ENCODE measurements at regions not wholly inside any gene's neighbourhood (a gene's known extent, or its start where the extent isn't known, plus 50 kb on each side); places are given as distances from the start of the nearest gene placed in this dataset.
A peak's percentile ranks its signal among the peaks of the same experiment; 100 is the strongest.

DNA sequence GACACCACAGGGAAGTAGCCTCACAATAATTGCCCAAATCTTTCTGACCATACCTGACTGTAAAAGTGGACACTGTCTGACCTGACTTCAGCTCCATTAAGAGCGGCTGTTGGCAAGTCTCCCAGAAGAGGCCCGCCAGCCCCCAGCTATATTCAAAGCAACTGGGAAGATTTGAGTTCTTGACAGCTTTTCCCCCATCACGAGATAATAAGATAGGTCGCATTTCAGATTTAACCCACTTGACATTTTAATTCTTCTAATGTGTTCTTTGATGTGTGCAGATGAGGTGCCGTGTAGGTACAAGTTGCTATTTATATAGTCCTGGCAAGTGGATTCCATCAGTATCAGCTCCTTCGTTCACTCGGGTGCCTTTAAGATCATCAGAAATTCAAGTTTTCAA lies 345.7 kb downstream of the DRD1 start:
- DNase-seq, result no peak

DNA sequence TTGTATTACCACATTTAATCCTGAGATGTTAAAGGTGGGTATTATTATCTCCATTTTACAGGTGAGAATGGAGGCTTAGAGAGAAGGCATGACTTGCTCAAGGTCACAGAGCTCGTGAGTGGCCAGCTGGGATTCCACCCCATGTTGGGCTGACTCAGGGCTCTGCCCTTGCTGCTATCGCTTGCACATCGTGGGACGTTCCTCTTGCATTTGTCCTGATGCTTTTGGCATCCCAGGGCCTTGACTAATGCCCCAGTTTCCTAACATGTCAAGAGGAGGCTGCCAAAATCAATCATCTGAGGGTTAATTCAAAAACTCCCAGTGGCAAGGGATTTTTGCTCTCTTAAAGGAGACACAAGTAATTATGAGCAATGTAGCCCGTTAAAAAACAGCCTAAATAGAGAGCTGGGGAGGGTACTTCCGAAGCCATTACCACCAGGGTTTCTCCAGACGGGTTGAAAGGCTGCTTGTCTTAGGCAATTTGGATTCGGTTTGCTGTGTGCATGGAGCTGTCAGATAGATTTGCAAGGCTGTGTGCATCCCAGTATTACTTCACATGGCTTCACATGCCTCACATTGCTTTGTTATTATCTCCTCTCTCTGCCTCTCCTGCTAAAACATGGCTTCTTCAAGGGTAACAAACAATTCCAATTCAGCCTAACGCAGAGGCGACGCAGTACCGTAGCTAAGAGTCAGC lies 347.4 kb downstream of the DRD1 start:
- no peak for DNase-seq

DNA sequence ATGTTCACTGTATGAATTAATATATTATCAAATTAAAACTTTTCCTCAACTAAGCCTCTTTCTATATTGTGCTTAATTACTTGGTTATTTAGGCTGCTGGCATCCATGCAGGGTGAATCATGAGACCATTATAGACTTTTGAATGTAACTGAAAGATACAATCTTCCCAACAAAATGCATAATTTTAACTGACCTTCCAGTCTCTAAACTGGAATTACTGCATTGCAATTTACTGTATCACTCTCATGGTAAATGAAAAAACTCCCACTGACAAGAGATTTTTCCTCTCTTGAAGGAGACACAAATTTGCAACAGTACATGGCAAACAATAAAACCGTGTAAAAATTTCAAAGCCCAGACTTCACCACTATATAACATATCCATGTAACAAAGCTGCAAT lies 349.5 kb downstream of the DRD1 start:
- no peak for DNase-seq

DNA sequence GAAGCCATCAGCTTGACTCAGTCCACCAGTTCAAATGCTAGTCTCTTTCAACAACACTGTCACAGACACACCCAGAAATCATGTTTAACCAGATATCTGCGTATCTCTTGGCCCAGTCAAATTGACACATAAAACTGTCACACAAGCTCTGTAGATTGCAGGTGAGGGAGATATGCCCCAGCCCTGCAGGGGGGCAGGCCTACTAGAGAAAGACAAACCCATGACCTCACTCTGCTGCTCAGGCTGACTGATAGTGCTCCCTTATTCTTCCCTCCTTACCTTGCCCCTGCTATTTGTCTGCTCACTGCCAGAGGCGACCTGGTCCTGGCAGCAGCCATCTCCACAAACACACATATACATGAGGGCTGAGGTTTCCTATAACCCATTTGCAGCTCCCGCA lies 351.3 kb downstream of the DRD1 start:
- DNase-seq, result no peak

DNA sequence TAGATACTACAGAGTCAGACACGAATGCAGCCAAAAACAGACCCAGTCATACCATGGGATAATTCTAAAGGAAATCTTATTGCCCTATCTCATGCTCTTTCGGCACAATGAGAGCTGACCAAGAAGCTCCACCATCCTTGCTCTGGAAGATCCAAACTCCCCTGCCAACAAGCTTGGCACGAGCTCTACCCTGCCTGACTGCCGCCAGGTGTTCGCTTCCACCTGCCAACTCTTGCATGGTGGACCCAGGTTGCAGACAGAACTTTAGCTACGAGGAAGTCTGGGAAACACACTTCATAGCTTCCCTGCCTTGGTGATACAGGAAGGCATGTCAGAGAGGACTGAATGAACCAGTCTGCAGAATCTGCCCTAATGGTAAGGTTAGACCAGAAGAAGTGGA lies 355.0 kb downstream of the DRD1 start:
- DNase-seq, result no peak

DNA sequence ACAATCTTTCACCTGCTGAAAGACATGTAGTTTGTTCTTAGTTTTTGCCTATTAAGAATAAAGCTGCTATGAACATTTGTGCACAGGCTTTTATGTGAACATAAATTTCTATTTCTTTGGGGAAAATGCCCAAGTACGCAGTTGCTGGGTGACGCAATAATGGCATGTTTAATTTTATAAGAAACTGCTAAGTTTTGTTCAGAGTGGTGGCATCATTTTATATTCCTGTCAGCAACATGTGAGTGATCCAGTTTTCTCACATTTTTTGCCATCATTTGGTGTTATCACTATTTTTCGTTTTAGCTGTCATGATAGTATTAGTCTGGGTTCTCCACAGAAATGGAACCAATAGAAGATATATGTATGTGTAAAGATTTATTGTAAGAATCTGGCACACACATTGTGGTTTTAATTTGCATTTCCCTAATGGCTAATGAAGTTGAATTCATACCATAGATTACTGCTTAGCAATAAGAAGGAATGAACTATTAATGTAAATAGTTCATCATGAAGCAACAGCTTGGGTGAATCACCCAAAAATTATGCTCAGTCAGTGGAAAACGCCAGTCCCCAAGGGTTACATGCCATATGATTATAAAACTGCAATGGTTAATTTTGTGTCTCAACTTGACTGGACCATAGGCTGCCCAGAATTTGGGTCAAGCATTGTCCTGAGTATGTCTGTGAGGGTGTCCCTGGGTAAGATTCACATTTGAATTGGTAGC lies 358.6 kb downstream of the MSX2 start:
- DNase-seq, result no peak

DNA sequence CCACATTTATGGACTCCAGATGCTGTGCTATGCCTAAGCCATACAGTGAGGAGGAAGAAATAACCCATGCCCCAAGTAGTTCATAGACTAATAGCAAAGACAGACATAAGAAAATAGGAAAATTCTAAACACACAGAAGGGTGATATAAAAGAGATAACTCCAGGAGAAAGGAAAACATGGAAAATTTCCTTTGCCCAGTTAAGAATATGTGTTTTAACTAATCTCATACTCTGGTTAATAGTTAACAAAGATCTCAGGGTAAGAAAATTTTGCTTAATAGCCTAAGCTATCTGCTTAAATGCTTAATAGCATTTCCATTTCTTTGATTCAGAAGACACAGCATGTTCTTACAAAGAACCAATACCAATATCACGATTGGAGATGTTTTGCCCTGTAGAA lies 358.0 kb downstream of the MSX2 start:
- no peak for DNase-seq

DNA sequence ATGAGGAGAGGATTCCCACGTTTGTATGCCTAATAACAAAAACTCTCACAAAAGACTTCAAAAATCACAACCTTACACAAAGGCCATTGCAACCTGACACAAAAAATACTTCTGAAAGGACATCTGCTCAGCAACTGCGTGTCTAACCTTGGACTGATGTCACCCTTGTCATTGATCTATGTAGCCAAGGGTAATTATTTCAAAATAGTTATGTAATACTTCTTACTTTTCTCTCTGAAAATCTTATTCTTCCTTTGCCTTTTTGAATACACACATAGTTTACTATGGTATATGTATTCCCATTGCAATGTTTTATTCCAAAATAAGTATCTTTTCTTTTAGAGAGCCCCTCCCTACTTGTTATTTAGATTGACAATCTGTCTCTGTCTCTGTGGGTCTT lies 355.3 kb downstream of the MSX2 start:
- no peak for DNase-seq

DNA sequence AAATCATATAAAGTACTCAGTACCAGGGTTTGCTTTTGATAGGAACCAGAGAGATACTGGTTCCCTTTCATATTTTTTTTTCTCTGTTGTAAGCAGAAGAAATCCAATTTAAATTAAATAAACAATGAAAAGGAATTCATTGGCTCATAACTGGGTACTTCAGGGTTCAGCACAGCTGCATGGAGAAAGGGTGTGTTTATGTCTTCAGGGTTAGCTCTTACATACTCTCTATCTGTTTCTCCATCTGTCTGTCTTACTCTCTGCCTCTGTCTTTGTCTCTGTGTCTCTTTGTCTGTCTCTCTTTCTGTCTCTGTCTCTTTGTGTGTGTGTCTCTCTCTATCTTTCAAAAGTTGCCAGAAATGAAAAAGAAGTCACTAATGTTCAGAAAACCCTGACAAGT lies 345.9 kb downstream of the MSX2 start:
- DNase-seq, result no peak

DNA sequence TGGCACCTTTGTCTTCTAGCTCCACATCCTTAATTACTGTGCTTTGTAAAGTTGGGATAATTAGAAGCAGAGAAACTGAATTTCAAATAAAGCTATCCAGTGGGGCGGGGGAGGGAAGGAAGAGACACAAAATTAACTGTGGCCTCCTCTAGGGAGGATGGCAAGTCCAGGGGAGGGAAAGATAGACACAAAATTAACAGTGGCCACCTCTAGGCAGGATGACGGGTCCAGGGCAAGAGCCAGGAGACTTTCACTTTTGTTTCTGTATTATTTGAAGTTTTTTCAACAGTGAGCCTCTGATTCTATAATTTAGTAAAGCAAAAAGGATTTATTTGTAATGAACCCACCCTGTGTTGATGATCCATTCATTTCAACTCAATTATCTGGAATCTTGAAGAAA lies 335.9 kb downstream of the MSX2 start:
- no peak for DNase-seq

DNA sequence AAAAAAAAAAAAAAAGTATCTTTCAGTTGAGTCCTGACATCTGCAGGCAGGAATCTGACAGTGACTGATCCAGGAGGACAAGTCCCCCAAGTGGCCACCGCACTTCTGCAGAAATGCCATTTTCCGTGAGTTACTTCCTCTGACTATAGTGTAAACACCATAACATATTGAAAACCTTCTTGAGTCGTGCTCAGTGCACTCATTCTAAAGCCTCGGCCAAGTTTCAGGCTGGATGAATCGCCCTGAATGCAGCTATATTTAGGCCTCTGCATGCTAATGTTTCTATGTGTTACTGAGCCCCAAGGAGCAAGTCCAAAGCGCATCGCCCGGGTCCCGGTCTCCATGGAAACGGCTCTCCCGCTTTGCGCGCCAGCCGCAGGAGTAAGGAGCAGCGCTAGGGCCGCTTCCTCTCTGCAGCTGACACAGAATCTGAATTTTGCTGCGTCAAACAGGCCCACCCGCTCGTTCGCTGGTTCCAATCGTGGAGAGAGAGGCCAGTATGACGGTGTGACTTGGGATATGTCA lies 335.4 kb downstream of the MSX2 start:
- peak; percentile 2 for DNase-seq

DNA sequence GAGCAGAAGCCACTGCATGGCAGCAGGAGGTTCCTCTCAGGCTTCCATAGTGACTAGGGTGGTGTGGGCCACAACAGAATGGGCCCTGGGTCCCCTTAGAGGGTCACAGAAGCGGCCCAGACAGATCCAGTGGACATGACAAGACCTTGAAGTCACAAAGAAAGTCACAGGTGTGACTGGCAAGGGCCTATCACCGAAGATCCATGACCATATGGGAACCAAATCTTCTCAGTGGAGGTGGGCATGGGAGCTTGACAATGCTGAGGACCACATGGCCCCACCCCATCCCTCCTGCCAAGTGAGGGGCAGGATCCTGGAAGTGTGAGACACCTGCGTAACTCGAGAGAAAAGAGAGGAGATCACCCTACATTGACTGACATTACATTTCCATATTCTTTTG lies 332.4 kb downstream of the MSX2 start:
- DNase-seq, result no peak

DNA sequence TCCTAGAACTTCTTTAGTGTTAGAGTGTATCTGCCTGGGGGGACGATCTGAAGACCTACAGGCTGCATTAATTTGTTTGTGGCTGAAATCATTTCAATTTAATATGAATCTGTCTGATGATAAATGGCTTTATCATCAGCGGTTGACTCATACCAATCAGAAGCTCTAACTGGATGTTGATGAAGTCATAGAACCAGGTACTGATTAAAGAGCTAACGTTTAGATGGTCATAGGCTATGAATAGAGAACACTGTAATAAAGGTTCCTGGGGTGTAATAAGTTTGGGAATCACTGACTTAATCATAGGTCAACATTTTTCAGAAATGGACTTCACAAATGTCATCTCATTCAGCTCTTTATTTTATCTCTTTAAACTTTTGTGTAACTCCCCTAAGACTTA lies 329.9 kb downstream of the MSX2 start:
- no peak for DNase-seq

DNA sequence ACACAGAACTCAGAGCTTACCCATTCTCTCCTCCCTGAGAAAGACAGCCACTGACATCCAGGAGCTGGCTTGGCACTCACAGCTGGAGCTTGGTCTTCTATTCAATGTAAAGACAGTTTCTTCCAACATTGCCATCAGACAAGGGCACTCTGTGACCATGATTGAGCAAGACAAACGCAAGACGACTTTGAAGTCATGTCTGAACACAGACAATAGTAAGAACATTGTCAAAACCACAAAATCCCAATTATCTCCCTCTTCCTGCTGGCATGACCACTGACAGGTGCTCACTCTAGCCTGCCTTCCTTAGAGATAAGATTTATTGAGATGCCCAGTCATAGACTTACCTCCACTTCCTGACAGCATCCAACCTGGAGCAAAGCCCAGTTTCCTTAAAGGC lies 328.0 kb downstream of the MSX2 start:
- no peak for DNase-seq

DNA sequence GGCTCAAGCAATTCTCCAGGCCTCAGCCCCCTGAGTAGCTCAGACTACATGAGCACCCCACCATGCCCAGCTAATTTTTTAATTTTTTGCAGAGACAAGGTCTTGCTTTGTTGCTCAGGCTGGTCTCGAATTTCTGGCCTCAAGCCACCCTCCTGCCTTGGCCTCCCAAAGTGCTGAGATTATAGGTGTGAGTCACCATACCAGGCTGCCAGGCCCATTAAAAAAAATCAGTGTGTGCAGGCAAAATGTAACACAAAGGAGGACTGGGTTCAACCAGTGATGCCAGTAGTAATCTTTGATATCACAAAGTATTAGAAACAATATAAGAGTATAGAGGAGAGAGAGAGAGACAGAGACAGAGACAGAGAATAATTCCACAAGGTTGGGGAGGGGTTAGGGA lies 322.7 kb downstream of the MSX2 start:
- DNase-seq, result no peak

DNA sequence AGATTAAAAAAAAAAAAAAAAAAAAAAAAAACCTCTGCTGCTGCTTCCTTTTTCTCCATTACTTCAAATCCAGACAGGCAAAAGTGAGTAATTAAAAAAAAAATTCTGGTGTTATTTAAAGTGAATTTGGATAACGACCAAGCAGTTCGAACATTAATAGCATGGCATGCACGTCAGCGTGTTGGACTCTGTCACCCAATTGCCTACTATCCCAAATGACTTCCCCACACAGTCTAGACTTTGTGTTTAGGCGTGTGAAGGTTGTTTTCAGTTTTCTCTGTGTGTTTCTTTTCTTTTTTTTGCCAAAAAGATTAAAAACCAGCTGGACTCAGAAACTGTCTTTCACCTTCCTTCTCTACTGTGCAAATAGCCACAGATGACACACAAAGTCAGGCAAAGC lies 321.4 kb downstream of the MSX2 start:
- DNase-seq, result no peak

DNA sequence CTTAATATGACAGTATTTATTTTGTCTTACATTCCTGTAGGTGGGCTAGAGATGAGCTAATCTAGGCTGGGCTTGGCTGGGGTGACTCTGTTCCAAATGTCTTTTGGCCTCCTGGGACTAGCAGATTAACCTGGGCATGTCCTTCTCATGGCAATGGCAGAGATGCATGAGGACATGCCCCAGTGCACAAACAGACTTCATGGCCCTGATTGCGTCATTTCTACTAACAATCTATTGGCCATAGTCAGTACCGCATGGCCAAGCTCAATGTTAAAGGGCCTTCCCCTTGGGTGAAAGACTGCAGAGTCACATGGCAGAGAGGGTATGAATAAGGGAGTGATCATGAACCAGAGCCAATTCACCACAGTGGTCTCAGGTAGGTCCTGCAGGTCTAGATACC lies 313.4 kb downstream of the MSX2 start:
- DNase-seq, result no peak

DNA sequence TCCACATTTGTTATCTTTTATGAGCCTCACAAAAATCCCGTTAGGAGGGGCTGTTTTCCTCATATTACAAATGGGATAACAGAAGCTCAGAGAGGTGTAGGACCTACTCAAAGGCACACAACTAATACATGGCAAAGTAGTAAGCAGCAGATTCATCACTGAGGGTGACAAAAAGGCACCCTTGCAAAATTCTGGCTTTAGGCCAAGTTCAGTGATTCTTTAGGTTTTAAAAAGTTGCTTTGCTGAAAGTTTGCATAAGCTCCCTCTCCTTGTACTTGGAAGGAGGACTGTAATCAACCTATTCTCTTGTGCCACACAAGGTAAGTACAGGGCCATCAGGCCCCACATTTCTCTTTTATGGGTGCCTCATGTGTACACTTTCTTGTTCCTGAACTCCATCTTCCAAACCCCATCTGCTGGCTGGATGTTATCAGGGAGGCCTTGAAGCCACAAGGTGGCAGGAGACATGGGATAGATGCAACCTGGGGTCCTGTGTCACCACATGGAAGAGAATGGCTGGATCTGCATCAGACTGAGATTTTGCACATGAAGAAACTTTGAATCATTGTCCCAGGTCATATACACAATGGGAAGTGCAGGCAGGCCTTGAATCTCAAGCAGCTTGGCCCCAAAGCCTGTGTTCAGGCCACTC lies 311.6 kb downstream of the MSX2 start:
- DNase-seq, result no peak

DNA sequence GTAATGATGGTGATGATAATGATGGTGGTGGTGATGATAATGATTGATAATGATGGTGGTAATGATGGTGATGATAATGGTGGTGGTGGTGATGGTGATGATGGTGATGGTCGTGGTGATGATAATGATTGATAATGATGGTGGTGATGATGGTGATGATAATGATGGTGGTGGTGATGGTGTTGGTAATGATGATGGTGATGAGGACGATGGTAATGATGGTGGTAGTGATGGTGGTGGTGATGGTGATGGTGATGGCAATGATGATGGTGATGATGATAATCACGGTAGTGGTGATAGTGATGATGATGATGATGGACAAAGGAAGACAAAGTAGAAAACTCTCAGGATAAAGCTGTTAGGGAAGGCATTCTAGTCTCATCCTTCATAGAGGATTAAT lies 310.5 kb downstream of the MSX2 start:
- DNase-seq, result no peak

DNA sequence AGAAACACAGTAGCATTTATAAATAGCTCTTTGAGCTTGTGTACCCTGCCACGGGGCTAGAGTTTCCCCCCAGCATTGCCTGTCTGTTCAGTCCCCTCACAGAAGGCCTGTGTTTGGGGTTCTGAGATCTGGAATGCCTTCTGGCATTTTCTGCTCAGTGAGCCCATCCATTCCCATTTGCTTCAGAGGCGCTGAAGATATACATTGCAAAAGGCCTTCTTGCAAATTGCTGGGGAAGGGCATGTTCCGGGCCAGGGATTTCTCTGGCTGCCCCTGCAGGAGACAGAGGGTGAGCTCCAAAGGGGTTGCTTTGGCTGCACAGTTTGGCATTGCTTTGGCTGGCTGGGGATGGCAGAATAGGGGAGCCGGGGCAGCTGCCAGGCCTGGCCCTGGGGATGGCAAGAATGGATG lies 308.4 kb downstream of the MSX2 start:
- no peak for DNase-seq

DNA sequence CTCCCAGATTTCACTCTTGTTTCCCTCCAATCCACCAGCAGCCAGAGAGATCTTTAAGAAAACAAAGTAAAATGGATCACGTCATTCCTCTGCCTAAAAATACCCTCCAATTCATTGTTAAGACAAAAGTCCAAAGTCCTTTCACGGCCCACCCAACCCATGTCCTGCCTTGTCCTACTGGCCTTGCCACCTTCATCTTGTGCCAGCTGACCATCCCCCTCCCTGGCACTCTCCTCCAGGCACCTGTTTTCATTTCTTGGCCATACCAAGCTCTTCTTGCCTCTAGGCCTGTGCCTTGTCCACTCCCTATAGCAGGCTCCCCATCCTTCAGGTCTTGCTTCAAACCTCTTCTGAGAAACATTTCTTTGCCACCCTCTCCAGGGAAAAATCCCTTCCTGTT lies 307.6 kb downstream of the MSX2 start:
- no peak for DNase-seq

DNA sequence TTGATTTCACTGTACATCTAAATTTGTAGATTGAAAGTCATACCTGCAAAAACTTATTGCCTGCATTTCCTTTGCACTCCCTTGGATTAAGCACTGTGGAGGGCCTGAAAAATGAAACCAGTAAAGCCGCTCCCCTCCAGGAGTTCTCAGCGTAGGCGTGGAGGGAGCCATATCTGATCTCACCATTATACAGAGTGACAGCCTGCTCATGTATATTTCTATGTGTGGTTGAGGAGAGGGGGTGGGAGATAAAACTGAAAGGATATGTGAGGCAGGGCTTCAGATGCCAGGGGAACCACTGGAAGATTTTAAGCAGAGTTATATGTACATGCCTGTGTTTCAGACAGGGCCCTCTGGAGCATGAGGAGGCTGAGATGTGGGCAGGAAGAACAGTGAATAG lies 303.0 kb downstream of the MSX2 start:
- DNase-seq, result no peak

DNA sequence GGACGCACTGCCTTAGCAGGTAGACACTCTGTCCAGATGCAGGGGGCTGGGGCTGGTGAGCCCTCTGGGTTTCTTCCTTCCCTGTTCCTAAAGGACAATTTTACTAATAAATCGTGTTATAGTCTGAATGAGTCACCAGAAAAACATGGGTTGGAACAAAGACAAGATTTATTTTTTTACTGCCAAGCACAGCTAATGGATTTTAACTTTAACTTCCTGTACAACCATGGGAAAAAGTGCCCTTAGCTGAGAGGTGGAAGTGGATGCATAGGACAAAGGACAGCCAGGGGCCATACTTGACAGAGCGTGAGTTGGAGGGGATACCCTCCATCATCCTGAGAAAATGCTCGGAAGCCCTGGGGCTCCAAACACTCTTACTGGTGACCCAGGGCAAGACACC lies 300.7 kb downstream of the MSX2 start:
- DNase-seq, result no peak

Measured in activated effector memory CD4-positive, alpha-beta T cell treated with Interleukin-2 at 50 U/mL for 16 hours (primary cell).